ENCODE measurements at regions not wholly inside any gene's neighbourhood (a gene's known extent, or its start where the extent isn't known, plus 50 kb on each side); places are given as distances from the start of the nearest gene placed in this dataset.

DNA sequence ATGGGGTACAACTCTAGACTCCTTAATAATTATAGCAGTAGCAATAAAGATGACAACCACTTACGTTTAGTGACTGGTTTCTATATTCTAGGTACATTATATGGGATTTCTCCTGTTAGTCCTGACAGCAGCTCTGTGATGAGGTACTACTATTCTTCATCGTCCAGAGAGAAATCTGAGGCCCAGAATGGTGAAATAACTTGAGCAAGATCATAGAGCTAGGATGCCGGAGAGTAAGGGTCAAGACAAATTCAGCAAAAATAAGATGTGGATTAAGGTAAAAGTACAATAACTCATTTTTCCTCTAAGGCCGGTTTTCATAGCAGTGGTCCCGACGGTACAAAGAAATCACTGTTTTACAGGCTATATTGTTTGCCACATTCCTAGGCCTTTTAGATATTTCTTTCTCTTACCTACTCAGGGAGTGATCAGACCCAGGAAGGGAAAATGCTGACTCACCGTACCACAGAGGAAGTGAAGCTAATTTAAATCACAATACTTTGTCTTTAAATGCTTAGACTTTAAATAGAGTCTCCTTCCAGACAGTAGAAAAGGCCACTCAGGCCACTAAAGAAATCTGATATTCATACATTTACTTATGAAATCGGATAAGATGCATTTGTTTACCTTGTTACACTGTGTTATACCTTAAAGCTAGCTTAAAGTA lies 2023.0 kb upstream of the AGA start:
- H3K36me3 ChIP-seq (ENCODE audit: insufficient read depth, low read length) = no peaks in the 10 kb centered on the region
- no peak overlapping the region for H3K27ac ChIP-seq (ENCODE audit: low read depth, low read length)
- no peaks in the 10 kb centered on the region for H3K27me3 ChIP-seq (ENCODE audit: insufficient read depth, low read length)
- no peaks in the 10 kb centered on the region for H3K4me1 ChIP-seq (ENCODE audit: control insufficient read depth, insufficient read depth, low read length, unreplicated experiment)
- H2AFZ ChIP-seq (ENCODE audit: low read length, unreplicated experiment) = no peak overlapping the region
- H3K79me2 ChIP-seq (ENCODE audit: control insufficient read depth, insufficient read depth, low read length, unreplicated experiment) = no peaks in the 10 kb centered on the region
- no peak overlapping the region for H3K4me3 ChIP-seq (ENCODE audit: low read depth, low read length)

DNA sequence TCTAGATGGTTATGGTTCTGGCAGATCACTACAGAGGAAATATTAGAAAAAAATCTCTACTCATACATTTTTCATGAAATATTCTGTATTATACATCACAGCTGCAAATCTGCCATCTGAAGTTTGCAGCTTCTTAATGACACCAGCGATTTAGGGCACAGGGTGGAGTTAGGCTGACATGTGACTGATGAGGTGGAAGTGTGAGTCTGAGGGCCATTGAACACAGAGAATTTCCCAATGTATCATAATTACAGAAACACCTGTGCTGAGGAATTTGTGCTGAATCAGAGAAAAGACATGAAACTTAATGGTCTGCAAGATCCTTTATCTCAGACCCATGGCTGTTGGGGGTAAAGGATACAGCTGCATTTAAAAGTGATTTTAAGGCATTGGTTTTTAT lies 2025.6 kb upstream of the AGA start:
- no peaks in the 10 kb centered on the region for H3K27me3 ChIP-seq (ENCODE audit: insufficient read depth, low read length)
- H2AFZ ChIP-seq (ENCODE audit: low read length, unreplicated experiment) = no peak overlapping the region

DNA sequence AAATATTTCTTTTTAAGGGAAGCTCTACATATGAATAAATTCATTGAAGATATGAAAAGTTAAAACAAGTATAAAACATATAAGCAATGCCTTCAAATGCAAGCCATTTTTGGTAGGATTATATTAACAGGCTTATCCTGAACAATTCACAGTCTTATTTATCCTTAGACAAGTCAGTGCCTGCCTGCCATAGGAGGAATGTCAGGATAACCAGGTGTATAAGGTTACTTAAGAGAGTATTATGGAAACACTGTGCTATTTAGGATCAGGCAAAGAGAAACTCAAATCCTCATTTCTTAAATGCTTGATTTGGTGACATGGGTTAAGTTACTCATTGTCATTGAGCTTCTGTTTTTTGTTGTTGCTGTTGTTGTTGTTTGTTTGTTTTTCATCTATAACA lies 2029.9 kb upstream of the AGA start:
- Histone ChIP-seq H3K79me2 (ENCODE audit: control insufficient read depth, insufficient read depth, low read length, unreplicated experiment) (no peaks in the 10 kb centered on the region), H3K27me3 (ENCODE audit: insufficient read depth, low read length) (no peaks in the 10 kb centered on the region), H3K27ac (ENCODE audit: low read depth, low read length) (no peak overlapping the region), H3K36me3 (ENCODE audit: insufficient read depth, low read length) (no peaks in the 10 kb centered on the region), H2AFZ (ENCODE audit: low read length, unreplicated experiment) (no peak overlapping the region), H3K4me3 (ENCODE audit: low read depth, low read length) (no peak overlapping the region), H3K4me1 (ENCODE audit: control insufficient read depth, insufficient read depth, low read length, unreplicated experiment) (no peaks in the 10 kb centered on the region)

More for the DNA sequence above, 2025.6 kb upstream of the AGA start:
- H3K4me3 ChIP-seq (ENCODE audit: low read depth, low read length) = no peak overlapping the region
- H3K36me3 ChIP-seq (ENCODE audit: insufficient read depth, low read length) = no peaks in the 10 kb centered on the region
- no peaks in the 10 kb centered on the region for H3K4me1 ChIP-seq (ENCODE audit: control insufficient read depth, insufficient read depth, low read length, unreplicated experiment)
- H3K79me2 ChIP-seq (ENCODE audit: control insufficient read depth, insufficient read depth, low read length, unreplicated experiment) = no peaks in the 10 kb centered on the region
- no peak overlapping the region for H3K27ac ChIP-seq (ENCODE audit: low read depth, low read length)

DNA sequence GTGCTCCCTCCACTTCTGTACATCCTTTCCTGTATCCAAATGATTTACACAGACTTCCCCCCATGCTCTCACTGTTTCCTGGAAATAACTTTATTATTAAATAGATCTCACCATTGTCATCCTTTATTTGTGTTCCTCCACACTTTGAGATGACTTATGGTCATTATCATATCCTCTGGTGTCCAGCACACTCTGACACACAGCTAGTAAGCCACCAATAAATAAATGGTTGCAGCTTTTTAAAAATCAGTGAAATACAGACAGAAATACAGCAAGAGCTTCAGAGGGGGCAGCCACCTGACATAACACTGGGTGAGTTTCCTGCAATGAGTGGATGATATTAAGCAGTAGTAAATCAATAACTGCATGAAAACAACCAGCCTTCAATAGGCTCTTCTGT lies 2036.4 kb upstream of the AGA start:
- H3K36me3 ChIP-seq (ENCODE audit: insufficient read depth, low read length) = no peaks in the 10 kb centered on the region
- no peak overlapping the region for H3K27ac ChIP-seq (ENCODE audit: low read depth, low read length)
- no peak overlapping the region for H2AFZ ChIP-seq (ENCODE audit: low read length, unreplicated experiment)
- no peak overlapping the region for H3K4me3 ChIP-seq (ENCODE audit: low read depth, low read length)
- H3K4me1 ChIP-seq (ENCODE audit: control insufficient read depth, insufficient read depth, low read length, unreplicated experiment) = no peaks in the 10 kb centered on the region
- no peaks in the 10 kb centered on the region for H3K27me3 ChIP-seq (ENCODE audit: insufficient read depth, low read length)
- H3K79me2 ChIP-seq (ENCODE audit: control insufficient read depth, insufficient read depth, low read length, unreplicated experiment) = no peaks in the 10 kb centered on the region

GRCh38 chr4:179485781-179486180 lies 2043.5 kb upstream of the AGA start:
- Histone ChIP-seq H3K36me3 (ENCODE audit: insufficient read depth, low read length) (no peaks in the 10 kb centered on the region), H2AFZ (ENCODE audit: low read length, unreplicated experiment) (no peak overlapping the region), H3K79me2 (ENCODE audit: control insufficient read depth, insufficient read depth, low read length, unreplicated experiment) (no peaks in the 10 kb centered on the region), H3K27me3 (ENCODE audit: insufficient read depth, low read length) (no peaks in the 10 kb centered on the region), H3K27ac (ENCODE audit: low read depth, low read length) (no peak overlapping the region), H3K4me3 (ENCODE audit: low read depth, low read length) (no peak overlapping the region), H3K4me1 (ENCODE audit: control insufficient read depth, insufficient read depth, low read length, unreplicated experiment) (no peaks in the 10 kb centered on the region)

DNA sequence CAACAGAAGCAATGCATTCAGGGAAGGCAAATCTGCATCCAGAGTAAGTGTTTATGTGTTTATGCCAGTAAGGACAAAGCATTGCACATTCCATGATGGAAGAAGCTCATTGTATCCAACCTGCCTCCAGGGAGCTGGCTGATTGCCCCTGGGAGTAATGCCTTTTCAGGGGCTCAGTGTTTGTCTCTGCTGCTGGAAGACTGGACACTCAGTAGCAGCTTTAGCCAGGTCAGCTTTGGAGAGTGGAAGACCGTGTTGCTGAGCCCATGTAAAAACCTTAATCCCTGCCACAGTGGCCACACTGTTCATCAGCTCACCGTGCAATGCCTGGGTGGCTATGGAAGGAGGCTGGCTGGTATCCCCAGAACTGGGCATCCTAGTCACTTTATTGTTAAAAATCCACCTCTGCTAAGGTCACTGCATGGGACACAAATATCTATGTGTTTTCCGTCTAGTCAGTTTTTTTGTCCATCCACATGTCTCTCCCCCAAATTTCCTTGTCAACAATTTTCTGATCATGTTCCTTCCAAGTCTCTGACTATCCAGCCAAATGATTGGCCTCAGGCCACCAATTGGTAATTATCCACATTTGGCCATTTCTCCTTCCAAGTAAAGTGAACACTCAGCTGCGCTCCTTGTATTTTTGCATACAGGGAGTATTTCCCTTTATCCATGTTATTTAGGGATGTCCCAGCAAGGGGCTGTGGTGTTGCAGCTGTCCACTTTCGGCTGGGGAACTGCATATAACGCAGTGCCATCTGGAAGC lies 2044.5 kb upstream of the AGA start:
- Histone ChIP-seq H3K27me3 (ENCODE audit: insufficient read depth, low read length) (no peaks in the 10 kb centered on the region), H3K4me1 (ENCODE audit: control insufficient read depth, insufficient read depth, low read length, unreplicated experiment) (no peaks in the 10 kb centered on the region), H3K36me3 (ENCODE audit: insufficient read depth, low read length) (no peaks in the 10 kb centered on the region)

DNA sequence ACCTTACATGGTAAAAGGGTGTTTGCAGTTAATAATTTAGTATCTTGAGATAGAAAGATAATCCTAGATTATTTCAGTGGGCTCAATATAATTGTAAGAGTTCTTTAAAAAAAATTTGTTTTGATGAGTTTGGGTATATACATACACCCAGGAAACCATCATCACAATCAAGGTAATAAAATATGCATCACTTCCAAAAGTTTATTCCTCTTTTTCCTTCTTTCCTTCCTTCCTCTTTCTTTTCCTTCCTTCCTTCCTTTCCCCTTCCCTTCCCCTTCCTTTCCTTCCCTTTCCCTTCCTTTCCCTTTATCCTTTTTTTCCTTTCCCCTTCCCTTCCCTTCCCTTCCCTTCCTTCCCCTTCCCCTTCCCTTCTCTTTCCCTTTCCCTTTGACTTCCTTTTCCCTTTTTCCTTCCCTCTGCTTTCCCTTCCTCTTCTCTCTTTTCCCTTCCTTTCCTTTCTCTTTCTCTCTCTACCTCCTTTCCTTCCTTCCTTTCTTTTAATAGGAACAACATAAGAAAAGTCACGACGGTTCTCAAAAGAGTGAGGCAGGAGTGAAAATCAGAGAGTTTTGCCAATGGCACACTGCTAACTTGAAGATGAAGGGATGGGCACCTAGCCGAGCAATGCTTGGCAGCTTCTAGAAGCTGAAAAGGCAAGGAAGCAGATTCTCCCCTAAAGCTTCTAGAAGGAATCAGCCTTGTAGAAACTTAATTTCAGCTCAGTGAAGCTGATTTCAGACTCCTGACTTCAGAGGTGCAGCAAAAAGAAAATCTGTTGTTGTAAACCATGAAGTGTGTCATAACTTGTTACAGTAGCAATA lies 2050.2 kb upstream of the AGA start:
- H3K27ac ChIP-seq (ENCODE audit: low read depth, low read length) = no peak overlapping the region
- H3K4me3 ChIP-seq (ENCODE audit: low read depth, low read length) = no peak overlapping the region
- H3K36me3 ChIP-seq (ENCODE audit: insufficient read depth, low read length) = no peaks in the 10 kb centered on the region
- no peak overlapping the region for H2AFZ ChIP-seq (ENCODE audit: low read length, unreplicated experiment)
- H3K27me3 ChIP-seq (ENCODE audit: insufficient read depth, low read length) = no peaks in the 10 kb centered on the region
- H3K4me1 ChIP-seq (ENCODE audit: control insufficient read depth, insufficient read depth, low read length, unreplicated experiment) = no peaks in the 10 kb centered on the region
- H3K79me2 ChIP-seq (ENCODE audit: control insufficient read depth, insufficient read depth, low read length, unreplicated experiment) = no peaks in the 10 kb centered on the region

More for the DNA sequence above, 2044.5 kb upstream of the AGA start:
- H3K79me2 ChIP-seq (ENCODE audit: control insufficient read depth, insufficient read depth, low read length, unreplicated experiment) = no peaks in the 10 kb centered on the region
- H2AFZ ChIP-seq (ENCODE audit: low read length, unreplicated experiment) = no peak overlapping the region
- H3K27ac ChIP-seq (ENCODE audit: low read depth, low read length) = no peak overlapping the region
- no peak overlapping the region for H3K4me3 ChIP-seq (ENCODE audit: low read depth, low read length)

- H2AFZ ChIP-seq (ENCODE audit: low read length, unreplicated experiment) = no peak overlapping the region
- H3K36me3 ChIP-seq (ENCODE audit: insufficient read depth, low read length) = no peaks in the 10 kb centered on the region
- H3K27ac ChIP-seq (ENCODE audit: low read depth, low read length) = no peak overlapping the region
- no peaks in the 10 kb centered on the region for H3K4me1 ChIP-seq (ENCODE audit: control insufficient read depth, insufficient read depth, low read length, unreplicated experiment)
- no peak overlapping the region for H3K4me3 ChIP-seq (ENCODE audit: low read depth, low read length)
- no peaks in the 10 kb centered on the region for H3K79me2 ChIP-seq (ENCODE audit: control insufficient read depth, insufficient read depth, low read length, unreplicated experiment)
- H3K27me3 ChIP-seq (ENCODE audit: insufficient read depth, low read length) = no peaks in the 10 kb centered on the region
Observed at GRCh38 chr4:179503976-179504375, 2061.7 kb upstream of the AGA start.

- H3K27me3 ChIP-seq (ENCODE audit: insufficient read depth, low read length) = no peaks in the 10 kb centered on the region
- H3K36me3 ChIP-seq (ENCODE audit: insufficient read depth, low read length) = no peaks in the 10 kb centered on the region
- H3K79me2 ChIP-seq (ENCODE audit: control insufficient read depth, insufficient read depth, low read length, unreplicated experiment) = no peaks in the 10 kb centered on the region
- H3K27ac ChIP-seq (ENCODE audit: low read depth, low read length) = no peak overlapping the region
- no peak overlapping the region for H3K4me3 ChIP-seq (ENCODE audit: low read depth, low read length)
- H2AFZ ChIP-seq (ENCODE audit: low read length, unreplicated experiment) = no peak overlapping the region
- no peaks in the 10 kb centered on the region for H3K4me1 ChIP-seq (ENCODE audit: control insufficient read depth, insufficient read depth, low read length, unreplicated experiment)
Observed at GRCh38 chr4:179509489-179509888, 2067.3 kb upstream of the AGA start.

DNA sequence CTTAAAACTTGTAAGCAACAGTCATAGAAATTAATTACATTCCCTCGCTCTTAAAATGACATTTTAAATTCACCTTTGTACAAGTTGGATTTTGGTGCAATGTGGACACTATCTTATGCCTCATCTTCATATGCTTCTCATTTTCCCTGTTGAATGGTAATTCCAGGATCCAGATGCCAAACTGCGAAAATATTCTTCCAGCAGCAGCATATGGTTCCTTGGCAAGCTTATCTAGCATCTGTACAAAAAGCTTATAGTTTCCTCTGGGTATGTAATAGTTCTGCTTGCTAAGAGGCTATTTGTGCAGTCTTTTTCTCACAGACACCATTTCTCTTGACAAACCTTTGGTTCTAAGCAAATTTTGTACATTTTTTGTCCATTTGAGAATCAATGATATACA lies 2079.7 kb upstream of the AGA start:
- no peak overlapping the region for H3K4me3 ChIP-seq (ENCODE audit: low read depth, low read length)
- no peaks in the 10 kb centered on the region for H3K27me3 ChIP-seq (ENCODE audit: insufficient read depth, low read length)
- H2AFZ ChIP-seq (ENCODE audit: low read length, unreplicated experiment) = no peak overlapping the region
- no peak overlapping the region for H3K27ac ChIP-seq (ENCODE audit: low read depth, low read length)
- H3K4me1 ChIP-seq (ENCODE audit: control insufficient read depth, insufficient read depth, low read length, unreplicated experiment) = no peaks in the 10 kb centered on the region
- H3K36me3 ChIP-seq (ENCODE audit: insufficient read depth, low read length) = no peaks in the 10 kb centered on the region
- H3K79me2 ChIP-seq (ENCODE audit: control insufficient read depth, insufficient read depth, low read length, unreplicated experiment) = no peaks in the 10 kb centered on the region
